ENCODE measurements at regions not wholly inside any gene's neighbourhood (a gene's known extent, or its start where the extent isn't known, plus 50 kb on each side); places are given as distances from the start of the nearest gene placed in this dataset.
A peak's percentile ranks its signal among the peaks of the same experiment; 100 is the strongest.
"Not testable (repeated sequence)": the region's sequence is repeated elsewhere in the genome, so short reads cannot be mapped to it uniquely, and the experiment has no call there.

GRCh38 chr4:22607382-22607781, 85.4 kb upstream of the GBA3 start:
- Mint-ChIP-seq H3K27me3 (ENCODE audit: low read depth) (peaks cover 2% of the 10 kb centered on the region), H3K4me1 (ENCODE audit: low read depth) (peaks cover 10% of the 10 kb centered on the region), H3K36me3 (ENCODE audit: low read depth) (no peaks in the 10 kb centered on the region), H3K4me3 (ENCODE audit: unreplicated experiment) (no peak overlapping the region), H3K27ac (ENCODE audit: unreplicated experiment) (no peak overlapping the region), H3K9me3 (ENCODE audit: low read depth) (no peaks in the 10 kb centered on the region)
- TF ChIP-seq CTCF (IDR thresholded peaks at IDR 0.05) = peak; percentile 72
- DNase-seq (ENCODE audit: low spot score) = no peak

GRCh38 chr4:22609951-22610525, 82.7 kb upstream of the GBA3 start:
- not testable (repeated sequence) for H3K4me3 Mint-ChIP-seq (ENCODE audit: unreplicated experiment); H3K27ac Mint-ChIP-seq (ENCODE audit: unreplicated experiment); H3K9me3 Mint-ChIP-seq (ENCODE audit: low read depth); H3K27me3 Mint-ChIP-seq (ENCODE audit: low read depth); H3K4me1 Mint-ChIP-seq (ENCODE audit: low read depth); DNase-seq (ENCODE audit: low spot score); H3K36me3 Mint-ChIP-seq (ENCODE audit: low read depth)

GRCh38 chr4:22614114-22614513, 78.6 kb upstream of the GBA3 start:
- H3K36me3 Mint-ChIP-seq (ENCODE audit: low read depth) = no peaks in the 10 kb centered on the region
- H3K4me1 Mint-ChIP-seq (ENCODE audit: low read depth) = peaks cover 6% of the 10 kb centered on the region
- TF ChIP-seq CTCF (IDR thresholded peaks at IDR 0.05) = no peak
- H3K4me3 Mint-ChIP-seq (ENCODE audit: unreplicated experiment) = no peak overlapping the region
- peaks cover 2% of the 10 kb centered on the region for H3K27me3 Mint-ChIP-seq (ENCODE audit: low read depth)
- H3K9me3 Mint-ChIP-seq (ENCODE audit: low read depth) = no peaks in the 10 kb centered on the region
- no peak overlapping the region for H3K27ac Mint-ChIP-seq (ENCODE audit: unreplicated experiment)
- DNase-seq (ENCODE audit: low spot score) = no peak

GRCh38 chr4:22616516-22616915, 76.2 kb upstream of the GBA3 start:
- no peak for TF ChIP-seq CTCF (IDR thresholded peaks at IDR 0.05)
- Mint-ChIP-seq H3K27me3 (ENCODE audit: low read depth) (no peaks in the 10 kb centered on the region), H3K36me3 (ENCODE audit: low read depth) (no peaks in the 10 kb centered on the region), H3K9me3 (ENCODE audit: low read depth) (no peaks in the 10 kb centered on the region), H3K27ac (ENCODE audit: unreplicated experiment) (no peak overlapping the region), H3K4me1 (ENCODE audit: low read depth) (no peaks in the 10 kb centered on the region), H3K4me3 (ENCODE audit: unreplicated experiment) (no peak overlapping the region)
- DNase-seq (ENCODE audit: low spot score) = no peak

GRCh38 chr4:22620144-22620543, 72.6 kb upstream of the GBA3 start:
- not testable (repeated sequence) for H3K36me3 Mint-ChIP-seq (ENCODE audit: low read depth); H3K4me3 Mint-ChIP-seq (ENCODE audit: unreplicated experiment); DNase-seq (ENCODE audit: low spot score); H3K4me1 Mint-ChIP-seq (ENCODE audit: low read depth); H3K27ac Mint-ChIP-seq (ENCODE audit: unreplicated experiment); H3K27me3 Mint-ChIP-seq (ENCODE audit: low read depth); H3K9me3 Mint-ChIP-seq (ENCODE audit: low read depth)

GRCh38 chr4:22621970-22622369, 70.8 kb upstream of the GBA3 start:
- not testable (repeated sequence) for H3K27ac Mint-ChIP-seq (ENCODE audit: unreplicated experiment); H3K27me3 Mint-ChIP-seq (ENCODE audit: low read depth); H3K4me3 Mint-ChIP-seq (ENCODE audit: unreplicated experiment); DNase-seq (ENCODE audit: low spot score); H3K9me3 Mint-ChIP-seq (ENCODE audit: low read depth); H3K36me3 Mint-ChIP-seq (ENCODE audit: low read depth)
- H3K4me1 Mint-ChIP-seq (ENCODE audit: low read depth) = peaks cover 14% of the 10 kb centered on the region

- H3K4me3 Mint-ChIP-seq (ENCODE audit: unreplicated experiment); H3K9me3 Mint-ChIP-seq (ENCODE audit: low read depth); DNase-seq (ENCODE audit: low spot score); H3K27ac Mint-ChIP-seq (ENCODE audit: unreplicated experiment); H3K36me3 Mint-ChIP-seq (ENCODE audit: low read depth); H3K27me3 Mint-ChIP-seq (ENCODE audit: low read depth): not testable (repeated sequence)
- H3K4me1 Mint-ChIP-seq (ENCODE audit: low read depth) = peaks cover 14% of the 10 kb centered on the region
These were observed 68.7 kb upstream of the GBA3 start for GRCh38 chr4:22624002-22624401.
